Neutrophil (primary cell): ENCODE measurements at regions not wholly inside any gene's neighbourhood (a gene's known extent, or its start where the extent isn't known, plus 50 kb on each side); places are given as distances from the start of the nearest gene placed in this dataset.

Source experiments
- H3K27ac ChIP-seq: fragments of 200-600 bp; sonication (generic); 2 replicates; pipeline ENCODE4 v1.5.1; 2016; ENCODE audit warnings: mild to moderate bottlenecking, moderate library complexity
- H3K27me3 ChIP-seq: fragments of 200-600 bp; sonication (generic); 2 replicates; pipeline ENCODE4 v1.6.0; 2016; ENCODE audit warnings: mild to moderate bottlenecking
- H3K36me3 ChIP-seq: fragments of 200-600 bp; sonication (generic); 2 replicates; pipeline ENCODE4 v1.5.1; 2017
- H3K4me1 ChIP-seq, 2 experiments: fragments of 200-600 bp in 1 of 2; sonication (generic) in 1 of 2; 1 replicate in 1 of 2; 2 replicates in 1 of 2; pipeline versions ENCODE4 v1.5.1 to v1.6.1; 2013 to 2016; ENCODE audit warnings: low read depth in 1 of 2, low read length in 1 of 2, mild to moderate bottlenecking in 1 of 2, moderate library complexity in 1 of 2; ENCODE audit not compliant: control insufficient read depth in 1 of 2, insufficient read depth in 1 of 2
- H3K4me3 ChIP-seq, 2 experiments: fragments of 200-600 bp in 1 of 2; sonication (generic) in 1 of 2; 1 replicate in 1 of 2; 2 replicates in 1 of 2; pipeline ENCODE4 v1.5.1; 2013 to 2016; ENCODE audit warnings: low read depth in 1 of 2, low read length in 1 of 2, mild to moderate bottlenecking in 1 of 2, moderate library complexity in 1 of 2
- H3K9me3 ChIP-seq: fragments of 200-600 bp; sonication (generic); 2 replicates; pipeline ENCODE4 v1.5.1; 2016
- CTCF ChIP-seq: fragments of 200-600 bp; sonication (generic); IDR thresholded peaks from 2 replicates; pipeline ENCODE4 v1.5.1; 2016; ENCODE audit warnings: antibody characterized with exemption

DNA sequence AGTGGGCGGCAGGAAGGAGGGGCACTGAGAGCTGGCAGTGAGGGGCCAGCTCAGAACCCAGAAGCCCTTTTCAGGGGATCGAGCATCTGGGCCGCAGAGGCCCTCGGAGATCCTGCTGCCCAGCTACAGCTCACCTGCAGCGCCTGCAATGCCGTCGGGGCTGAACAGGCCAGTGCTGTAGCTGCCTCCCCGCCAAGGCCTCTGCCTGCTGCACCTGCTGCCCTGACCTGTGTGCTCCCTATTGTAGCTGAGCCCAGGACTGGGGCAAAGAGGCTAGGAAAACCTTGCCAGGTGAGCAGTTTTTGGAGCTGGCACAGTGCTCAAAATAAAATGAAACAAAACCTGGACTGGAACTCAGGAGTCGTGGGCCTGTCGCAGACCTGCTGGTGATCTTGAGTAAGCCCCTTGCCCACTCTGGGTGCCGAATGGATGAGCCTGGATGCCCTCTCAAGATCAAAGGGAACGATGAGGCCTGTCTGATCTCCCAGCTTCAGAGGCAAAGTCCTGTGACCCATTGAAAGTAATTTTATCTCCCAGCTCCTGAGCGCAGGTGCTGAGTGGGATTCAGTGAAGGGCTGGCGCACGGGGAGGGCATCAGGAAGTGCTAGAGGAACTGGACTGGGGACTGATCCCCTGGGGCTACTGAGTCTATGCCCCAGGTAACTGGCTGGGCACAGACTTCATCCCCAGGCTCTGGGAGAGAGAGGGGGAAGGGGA, 154.6 kb downstream of the FOXD2 start:
- no peak overlapping the region for H3K4me3 ChIP-seq
- H3K36me3 ChIP-seq: no peaks in the 10 kb centered on the region
- no peaks in the 10 kb centered on the region for H3K9me3 ChIP-seq
- H3K27ac ChIP-seq: no peak overlapping the region
- peaks cover 0 to 12% of the 10 kb centered on the region in 2 experiments for H3K4me1 ChIP-seq
- TF ChIP-seq CTCF: no peak
- H3K27me3 ChIP-seq: peaks cover 38% of the 10 kb centered on the region

DNA sequence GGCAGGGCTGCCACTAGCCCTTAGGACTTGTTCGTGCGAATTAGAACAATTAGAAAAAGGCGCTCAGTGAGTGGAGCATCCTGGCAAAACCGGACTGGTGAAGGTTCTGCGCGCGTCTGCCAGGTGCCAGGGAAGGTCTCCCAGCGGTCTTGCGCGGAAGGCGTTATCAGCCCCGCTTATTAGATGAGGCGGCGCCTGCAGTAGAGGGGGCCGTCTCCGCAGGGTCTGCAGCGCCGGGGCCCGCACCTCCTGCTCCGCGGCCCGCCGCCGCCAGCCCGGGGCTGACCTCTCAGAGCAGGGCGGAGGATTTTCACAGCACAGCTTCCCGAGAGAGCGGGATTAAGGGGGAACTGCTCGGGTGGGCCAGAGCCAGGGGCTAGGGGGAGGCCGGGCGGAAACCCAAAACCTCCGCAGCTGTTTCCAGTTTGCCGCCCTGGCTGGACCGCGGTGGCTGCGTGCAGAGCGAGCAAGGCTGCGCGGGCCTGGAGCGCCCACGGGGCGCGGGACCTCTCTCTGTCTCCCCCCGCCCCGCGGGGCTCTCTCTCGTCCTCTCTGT, 155.2 kb downstream of the FOXD2 start:
- no peak for TF ChIP-seq CTCF
- H3K9me3 ChIP-seq: no peaks in the 10 kb centered on the region
- no peaks in the 10 kb centered on the region for H3K36me3 ChIP-seq
- H3K4me1 ChIP-seq: peaks cover 0 to 12% of the 10 kb centered on the region in 2 experiments
- H3K27ac ChIP-seq: no peak overlapping the region
- peaks cover 38% of the 10 kb centered on the region for H3K27me3 ChIP-seq
- H3K4me3 ChIP-seq: no peak overlapping the region

- no peak overlapping the region for H3K4me3 ChIP-seq
These were observed 155.9 kb downstream of the FOXD2 start for GRCh38 chr1:47593598-47594285.

DNA sequence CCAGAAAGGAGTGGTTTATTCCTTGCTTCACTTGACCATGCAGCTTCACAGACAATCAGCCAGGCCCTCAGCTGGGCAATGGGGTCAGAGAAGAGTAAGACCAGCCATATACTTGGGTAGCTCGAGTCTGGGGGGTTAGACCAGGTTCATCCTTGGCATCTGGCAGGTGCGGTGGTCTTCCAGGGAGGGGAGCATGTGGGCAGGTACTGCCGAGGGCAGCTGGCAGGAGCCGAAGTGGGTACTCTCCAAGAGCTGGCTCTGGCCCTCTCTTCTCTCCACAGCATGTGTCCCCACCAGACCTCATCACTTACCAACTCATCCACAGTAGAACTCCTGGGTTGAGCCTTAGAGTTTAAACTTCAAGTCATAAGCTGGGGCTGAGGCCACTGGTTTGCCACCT, 156.8 kb downstream of the FOXD2 start:
- Histone ChIP-seq H3K27me3 (peaks cover 46% of the 10 kb centered on the region), H3K4me3 (no peak overlapping the region), H3K27ac (no peak overlapping the region), H3K9me3 (no peaks in the 10 kb centered on the region), H3K4me1 (peaks cover 0 to 4% of the 10 kb centered on the region in 2 experiments), H3K36me3 (no peaks in the 10 kb centered on the region)
- no peak for TF ChIP-seq CTCF

More at GRCh38 chr1:47593598-47594285, 155.9 kb downstream of the FOXD2 start:
- Histone ChIP-seq H3K27ac (no peak overlapping the region), H3K9me3 (no peaks in the 10 kb centered on the region), H3K27me3 (peaks cover 38% of the 10 kb centered on the region), H3K36me3 (no peaks in the 10 kb centered on the region), H3K4me1 (peaks cover 0 to 12% of the 10 kb centered on the region in 2 experiments)
- no peak for TF ChIP-seq CTCF

DNA sequence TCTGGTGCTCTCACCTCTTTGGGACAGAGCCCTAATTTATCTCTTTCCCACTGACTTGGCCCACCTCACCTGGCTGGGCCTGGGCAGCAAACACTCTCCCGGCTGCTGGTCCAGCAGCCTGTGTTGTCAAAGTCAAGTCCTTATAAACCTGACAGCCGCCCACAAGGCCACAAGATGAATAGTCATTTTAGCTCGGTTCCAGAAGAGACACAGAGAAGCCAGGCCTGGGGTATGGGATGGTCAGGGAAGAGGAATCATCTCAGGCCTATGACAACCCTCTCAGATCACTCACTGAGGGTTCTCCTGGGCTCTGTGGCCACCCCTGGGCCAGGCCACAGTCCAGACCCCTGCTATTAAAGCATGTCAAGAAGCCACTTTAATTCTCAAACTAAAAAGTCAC, 158.5 kb downstream of the FOXD2 start:
- Histone ChIP-seq H3K4me1 (no peaks in the 10 kb centered on the region), H3K27me3 (peaks cover 45% of the 10 kb centered on the region), H3K9me3 (no peaks in the 10 kb centered on the region), H3K4me3 (no peak overlapping the region), H3K27ac (no peak overlapping the region), H3K36me3 (no peaks in the 10 kb centered on the region)
- TF ChIP-seq CTCF: no peak
